IMR-90 (cell line): ENCODE measurements at regions not wholly inside any gene's neighbourhood (a gene's known extent, or its start where the extent isn't known, plus 50 kb on each side); places are given as distances from the start of the nearest gene placed in this dataset.
A peak's percentile ranks its signal among the peaks of the same experiment; 100 is the strongest.

Experiments
- ATAC-seq: fragments of 200-7000 bp; cut with Tn5 transposase; 2 replicates; pipeline ENCODE4 v1.9.1; 2020; ENCODE audit warnings: low read depth, mild to moderate bottlenecking, moderate library complexity
- BruUV-seq: library from RNA; stranded (reverse); fragments of 400-500 nt; replicated peaks from 2 replicates; lab custom pipeline; 2021; lab: Mats Ljungman, UMichigan
- CTCF ChIA-PET: fragments of 300-600 bp; formaldehyde crosslinking; extraction: SDS; loops from one replicate; lab custom pipeline; 2021; ENCODE audit warnings: antibody characterized with exemption; lab: Yijun Ruan, JAX
- POLR2A ChIA-PET: fragments of 300-600 bp; sonication (Branson Sonifier 250); formaldehyde crosslinking; loops from one replicate; lab custom pipeline; 2022; ENCODE audit warnings: antibody characterized with exemption; ENCODE audit not compliant: unreplicated experiment; lab: Charles Lee
- DNase-seq: peaks from one replicate; pipeline ENCODE4 v3.0.0; 2013
- H2AFZ ChIP-seq: replicated peaks from 2 replicates; pipeline ENCODE3; 2013; ENCODE audit warnings: low read length, mild to moderate bottlenecking; ENCODE audit not compliant: poor library complexity
- H2AK5ac ChIP-seq: 2 replicates; pipeline ENCODE4 v1.6.1; 2013; ENCODE audit warnings: low read depth, low read length, inconsistent platforms
- H2AK9ac ChIP-seq: replicated peaks from 2 replicates; pipeline ENCODE3; 2013; ENCODE audit warnings: mild to moderate bottlenecking, low read depth, low read length, moderate library complexity; ENCODE audit not compliant: poor library complexity
- H2BK120ac ChIP-seq: 2 replicates; pipeline ENCODE4 v1.6.1; 2013; ENCODE audit warnings: low read depth, low read length, inconsistent platforms
- H2BK15ac ChIP-seq: 3 replicates; pipeline ENCODE4 v1.6.1; 2013; ENCODE audit warnings: low read depth, low read length, inconsistent platforms
- H2BK20ac ChIP-seq: 2 replicates; pipeline ENCODE4 v1.6.1; 2013; ENCODE audit warnings: low read depth, mild to moderate bottlenecking, inconsistent platforms, low read length, moderate library complexity
- H2BK5ac ChIP-seq: 2 replicates; pipeline ENCODE4 v1.6.1; 2013; ENCODE audit warnings: mild to moderate bottlenecking, low read depth, low read length, inconsistent platforms; ENCODE audit not compliant: poor library complexity, severe bottlenecking
- H3K14ac ChIP-seq: replicated peaks from 2 replicates; pipeline ENCODE4 v1.6.1; 2013; ENCODE audit warnings: low read depth, low read length, inconsistent platforms
- H3K18ac ChIP-seq: 2 replicates; pipeline ENCODE4 v1.6.1; 2013; ENCODE audit warnings: low read depth, low read length, control low read depth
- H3K23ac ChIP-seq: 2 replicates; pipeline ENCODE4 v1.6.1; 2013; ENCODE audit warnings: low read depth, low read length, inconsistent platforms
- H3K27ac ChIP-seq: 2 replicates; pipeline ENCODE4 v1.5.1; 2013; ENCODE audit warnings: mild to moderate bottlenecking, control low read depth, low read length; ENCODE audit not compliant: insufficient read depth
- H3K27me3 ChIP-seq: 2 replicates; pipeline ENCODE4 v1.6.1; 2013; ENCODE audit warnings: low read length; ENCODE audit not compliant: control insufficient read depth, insufficient read depth
- H3K36me3 ChIP-seq: 2 replicates; pipeline ENCODE4 v1.6.1; 2013; ENCODE audit warnings: low read length, mixed read lengths; ENCODE audit not compliant: control insufficient read depth, insufficient read depth
- H3K4ac ChIP-seq: 2 replicates; pipeline ENCODE4 v1.6.1; 2013; ENCODE audit warnings: low read depth, low read length, inconsistent platforms
- H3K4me1 ChIP-seq: 2 replicates; pipeline ENCODE4 v1.6.1; 2013; ENCODE audit warnings: low read length, mixed read lengths; ENCODE audit not compliant: control insufficient read depth, insufficient read depth
- H3K4me2 ChIP-seq: 2 replicates; pipeline ENCODE4 v1.6.1; 2013; ENCODE audit warnings: low read depth, mild to moderate bottlenecking, control low read depth, low read length, moderate library complexity
- H3K4me3 ChIP-seq: 2 replicates; pipeline ENCODE4 v1.5.1; 2013; ENCODE audit warnings: low read depth, mild to moderate bottlenecking, control low read depth, low read length, moderate library complexity; ENCODE audit not compliant: insufficient read depth
- H3K56ac ChIP-seq: 2 replicates; pipeline ENCODE4 v1.6.1; 2013; ENCODE audit warnings: low read length, inconsistent platforms; ENCODE audit not compliant: insufficient read depth; ENCODE audit errors: extremely low read depth
- H3K79me1 ChIP-seq, 2 experiments: 2 replicates each; pipeline ENCODE4 v1.6.1; 2013; ENCODE audit warnings: low read length in 2 of 2, inconsistent platforms in 1 of 2, low read depth in 1 of 2
- H3K9ac ChIP-seq: 2 replicates; pipeline ENCODE4 v1.6.1; 2013; ENCODE audit warnings: low read depth, low read length, control low read depth
- H3K9me1 ChIP-seq: 2 replicates; pipeline ENCODE4 v1.6.1; 2013; ENCODE audit warnings: low read length, inconsistent platforms; ENCODE audit not compliant: insufficient read depth
- H3K9me3 ChIP-seq: 2 replicates; pipeline ENCODE4 v1.6.1; 2013; ENCODE audit warnings: low read length; ENCODE audit not compliant: control insufficient read depth, insufficient read depth
- H4K20me1 ChIP-seq: 2 replicates; pipeline ENCODE4 v1.6.1; 2013; ENCODE audit warnings: low read length, inconsistent platforms; ENCODE audit not compliant: insufficient read depth
- H4K5ac ChIP-seq: 2 replicates; pipeline ENCODE4 v1.6.1; 2013; ENCODE audit warnings: mild to moderate bottlenecking, low read depth, low read length, control low read depth
- H4K8ac ChIP-seq, 2 experiments: 2 replicates each; pipeline ENCODE4 v1.6.1; 2013; ENCODE audit warnings: low read depth in 2 of 2, low read length in 2 of 2, control low read depth in 1 of 2, inconsistent platforms in 1 of 2
- H4K91ac ChIP-seq: 2 replicates; pipeline ENCODE4 v1.6.1; 2013; ENCODE audit warnings: low read depth, low read length, inconsistent platforms; ENCODE audit not compliant: insufficient read depth
- BHLHE40 ChIP-seq: fragments of 150-350 bp; IDR thresholded peaks from 2 replicates; pipeline ENCODE4 v1.6.1; 2016; ENCODE audit warnings: mild to moderate bottlenecking, low read depth, low read length
- CEBPB ChIP-seq: IDR thresholded peaks from 2 replicates; pipeline ENCODE4 v1.6.1; 2012; ENCODE audit warnings: low read depth, low read length, improper control_type of control experiment
- CHD1 ChIP-seq: IDR thresholded peaks from 2 replicates; pipeline ENCODE4 v1.6.1; 2012; ENCODE audit warnings: low read depth, low read length, improper control_type of control experiment
- FOS ChIP-seq: fragments of 150-350 bp; IDR thresholded peaks from 2 replicates; pipeline ENCODE4 v1.6.1; 2016; ENCODE audit warnings: low read depth, low read length
- MAFK ChIP-seq: IDR thresholded peaks from 2 replicates; pipeline ENCODE4 v1.6.1; 2012; ENCODE audit warnings: low read depth, low read length, improper control_type of control experiment
- USF2 ChIP-seq: fragments of 150-350 bp; IDR thresholded peaks from 2 replicates; pipeline ENCODE4 v1.6.1; 2017; ENCODE audit warnings: mild to moderate bottlenecking, antibody characterized with exemption, low read length, low read depth
- dilution Hi-C: fragments of 300-500 bp; cut with HindIII; formaldehyde crosslinking; loops from one replicate; pipeline ENCODE4 v1.14.3; 2018; ENCODE audit warnings: low sequenced_read_pairs; ENCODE audit not compliant: unreplicated experiment
- in situ Hi-C: fragments of 300-500 bp; cut with MboI; formaldehyde crosslinking; loops from 3 replicates; pipeline ENCODE4 v1.14.3; 2019; ENCODE audit warnings: low sequenced_read_pairs, inconsistent platforms, mixed read lengths
- intact Hi-C: fragments of 100-400 bp; cut with micrococcal nuclease; formaldehyde crosslinking; loops from 2 replicates; pipeline ENCODE4 v1.10.0; 2022

GRCh38 chr9:102795532-102795931, 199.6 kb upstream of the CYLC2 start:
- Histone ChIP-seq H3K27me3 (no peaks in the 10 kb centered on the region), H2BK20ac (no peak overlapping the region), H3K79me1 (no peaks in the 10 kb centered on the region), H2AK9ac (no peak overlapping the region), H2AFZ (no peak overlapping the region), H3K27ac (no peak overlapping the region), H3K4me2 (no peak overlapping the region), H4K8ac (no peak overlapping the region), H3K36me3 (no peaks in the 10 kb centered on the region), H2BK120ac (no peak overlapping the region), H3K18ac (no peak overlapping the region), H4K91ac (no peak overlapping the region), H3K56ac (no peak overlapping the region), H3K14ac (no peak overlapping the region), H3K9ac (no peak overlapping the region), H2BK15ac (no peak overlapping the region), H3K9me3 (no peaks in the 10 kb centered on the region), H3K23ac (no peak overlapping the region), H3K9me1 (no peaks in the 10 kb centered on the region), H2BK5ac (no peak overlapping the region), H3K4me1 (no peaks in the 10 kb centered on the region), H2AK5ac (no peak overlapping the region), H4K5ac (no peak overlapping the region), H4K20me1 (no peaks in the 10 kb centered on the region), H3K4me3 (no peak overlapping the region), H3K4ac (no peak overlapping the region)
- ChIA-PET POLR2A (no interaction called here), CTCF (interaction anchor here (0.6 kb wide), 1 partner anchor 1771 kb away, joined by 3 read pairs; no protein-coding TSS in a partner anchor)
- dilution Hi-C loops: no loop called here
- no peak for ATAC-seq
- intact Hi-C loops: no loop called here
- in situ Hi-C loops: no loop called here
- BruUV-seq: no TSS peak
- DNase-seq: no peak
- no peak for TF ChIP-seq BHLHE40
- no peak for TF ChIP-seq CHD1
- no peak for TF ChIP-seq FOS
- TF ChIP-seq CEBPB: no peak
- TF ChIP-seq MAFK: peak; percentile 29; the same call in 1 of the 2 replicates
- TF ChIP-seq USF2: no peak
